Astrocyte of the cerebellum (primary cell): ENCODE measurements at regions not wholly inside any gene's neighbourhood (a gene's known extent, or its start where the extent isn't known, plus 50 kb on each side); places are given as distances from the start of the nearest gene placed in this dataset.

ENCODE experiments used
- DNase-seq: peaks from one replicate; pipeline ENCODE4 v3.0.0-alpha.2; 2011; ENCODE audit warnings: low read depth
- H3K4me3 ChIP-seq: 2 replicates; pipeline ENCODE4 v1.5.1; 2011; ENCODE audit warnings: mild to moderate bottlenecking, low read depth, low read length, moderate library complexity
- CTCF ChIP-seq: IDR thresholded peaks from 2 replicates; pipeline ENCODE4 v1.5.1; 2012; ENCODE audit warnings: low read length, low read depth, moderate library complexity, mild to moderate bottlenecking; ENCODE audit errors: missing control alignments
- in situ Hi-C: cut with HindIII; loops from 2 replicates; pipeline ENCODE4 v1.10.0; 2017; ENCODE audit warnings: low sequenced_read_pairs

- in situ Hi-C loops = no loop called here
- no peak overlapping the region for H3K4me3 ChIP-seq
- TF ChIP-seq CTCF = no peak
- no peak for DNase-seq
These were observed 61.3 kb upstream of the FOXQ1 start for GRCh38 chr6:1250489-1251197.

GRCh38 chr6:1247894-1248293 lies 64.0 kb upstream of the FOXQ1 start:
- no peak for DNase-seq
- no peak for TF ChIP-seq CTCF
- in situ Hi-C loops = no loop called here
- no peak overlapping the region for H3K4me3 ChIP-seq

- no peak for DNase-seq
- in situ Hi-C loops = no loop called here
- H3K4me3 ChIP-seq = no peak overlapping the region
- TF ChIP-seq CTCF = no peak
These were observed 64.8 kb upstream of the FOXQ1 start for GRCh38 chr6:1247056-1247455.

- TF ChIP-seq CTCF = no peak
- H3K4me3 ChIP-seq = no peak overlapping the region
- in situ Hi-C loops = no loop called here
- DNase-seq = no peak
These were observed 67.0 kb upstream of the FOXQ1 start for GRCh38 chr6:1244941-1245340.

- H3K4me3 ChIP-seq = no peak overlapping the region
- DNase-seq = no peak
- in situ Hi-C loops = no loop called here
- TF ChIP-seq CTCF = no peak
These were observed 67.6 kb upstream of the FOXQ1 start for GRCh38 chr6:1244278-1244677.

- in situ Hi-C loops = no loop called here
- peak; percentile 0 for DNase-seq
- no peak overlapping the region for H3K4me3 ChIP-seq
- no peak for TF ChIP-seq CTCF
These were observed 69.5 kb upstream of the FOXQ1 start for GRCh38 chr6:1242446-1242845.
